GM12878 (cell line): ENCODE measurements at regions not wholly inside any gene's neighbourhood (a gene's known extent, or its start where the extent isn't known, plus 50 kb on each side); places are given as distances from the start of the nearest gene placed in this dataset.
A peak's percentile ranks its signal among the peaks of the same experiment; 100 is the strongest.

Experiments
- ATAC-seq: fragments of 200-7000 bp; cut with Tn5 transposase; 3 replicates; pipeline ENCODE4 v1.9.1; 2020; ENCODE audit warnings: mild to moderate bottlenecking, moderate library complexity
- BruUV-seq: library from RNA; stranded (reverse); fragments of 400-500 nt; replicated peaks from 2 replicates; lab custom pipeline; 2021; lab: Mats Ljungman, UMichigan
- CTCF ChIA-PET: fragments of 300-600 bp; sonication (Branson Sonifier 250); formaldehyde crosslinking; extraction: SDS; loops from one replicate; lab custom pipeline; 2021; ENCODE audit warnings: inconsistent platforms; lab: Yijun Ruan, JAX
- POLR2A ChIA-PET: fragments of 350-600 bp; formaldehyde crosslinking; extraction: SDS; loops from one replicate; lab custom pipeline; 2021; ENCODE audit warnings: inconsistent platforms; lab: Charles Lee
- RAD21 ChIA-PET: fragments of 300-600 bp; sonication (Branson Sonifier 250); formaldehyde crosslinking; loops from one replicate; lab custom pipeline; 2023; ENCODE audit warnings: antibody characterized with exemption; ENCODE audit not compliant: unreplicated experiment; lab: Charles Lee
- SMC1A ChIA-PET: fragments of 300-600 bp; sonication (Branson Sonifier 250); formaldehyde crosslinking; loops from one replicate; lab custom pipeline; 2023; ENCODE audit not compliant: unreplicated experiment, uncharacterized antibody; lab: Charles Lee
- DNase-seq: peaks from one replicate; pipeline ENCODE4 v3.0.0-alpha.2; 2011; ENCODE audit warnings: low read depth, low spot score
- FAIRE-seq: peaks from 3 replicates; lab custom pipeline; 2011; peaks lifted over from hg19 to GRCh38; lab: Jason Lieb, UNC
- H2AFZ ChIP-seq: 2 replicates; pipeline ENCODE4 v1.6.0; 2011; ENCODE audit warnings: low read depth, low read length, control low read depth; ENCODE audit not compliant: control insufficient read depth
- H3K27ac ChIP-seq: 2 replicates; pipeline ENCODE4 v1.5.1; 2011; ENCODE audit warnings: control low read depth; ENCODE audit not compliant: control insufficient read depth, insufficient read depth
- H3K27me3 ChIP-seq, 2 experiments: replicated peaks in 1 of 2; 2 replicates each; pipeline versions ENCODE4 v1.6.0 to v1.6.1; 2011; ENCODE audit warnings: low read length in 1 of 2; ENCODE audit not compliant: control insufficient read depth in 2 of 2, insufficient read depth in 2 of 2
- H3K36me3 ChIP-seq, 2 experiments: 2 replicates each; pipeline ENCODE4 v1.5.1; 2011; ENCODE audit warnings: low read length in 1 of 2; ENCODE audit not compliant: control insufficient read depth in 2 of 2, insufficient read depth in 2 of 2
- H3K4me1 ChIP-seq: 2 replicates; pipeline ENCODE4 v1.6.1; 2011; ENCODE audit warnings: mild to moderate bottlenecking, low read length, moderate library complexity, mixed read lengths; ENCODE audit not compliant: control insufficient read depth, insufficient read depth
- H3K4me2 ChIP-seq: 2 replicates; pipeline ENCODE4 v1.6.0; 2011; ENCODE audit warnings: control low read depth; ENCODE audit not compliant: control insufficient read depth, insufficient read depth
- H3K4me3 ChIP-seq: fragments of 200-600 bp; sonication (generic); 2 replicates; pipeline ENCODE4 v1.5.1; 2016
- H3K79me2 ChIP-seq: 2 replicates; pipeline ENCODE4 v1.6.0; 2011; ENCODE audit warnings: low read length; ENCODE audit not compliant: control insufficient read depth, insufficient read depth
- H3K9ac ChIP-seq: 2 replicates; pipeline ENCODE4 v1.8.0; 2011; ENCODE audit warnings: low read length, control low read depth, mixed read lengths; ENCODE audit not compliant: control insufficient read depth, insufficient read depth
- H3K9me3 ChIP-seq: replicated peaks from 3 replicates; pipeline ENCODE4 v1.5.1; 2011; ENCODE audit warnings: mild to moderate bottlenecking, low read length; ENCODE audit not compliant: control insufficient read depth, insufficient read depth
- H4K20me1 ChIP-seq: 2 replicates; pipeline ENCODE4 v1.6.0; 2011; ENCODE audit not compliant: control insufficient read depth, insufficient read depth
- CTCF ChIP-seq, 3 experiments: IDR thresholded peaks in 2 of 3; conservative IDR thresholded peaks in 1 of 3; 2 replicates each; pipeline ENCODE4 v1.5.1; 2011; ENCODE audit warnings: low read depth in 3 of 3, low read length in 3 of 3, mild to moderate bottlenecking in 3 of 3, control low read depth in 2 of 3, moderate library complexity in 2 of 3, inconsistent platforms in 1 of 3, mixed read lengths in 1 of 3; ENCODE audit not compliant: control insufficient read depth in 2 of 3, insufficient read depth in 1 of 3; ENCODE audit errors: extremely low read depth in 1 of 3
- GABPA ChIP-seq: IDR thresholded peaks from 2 replicates; pipeline ENCODE4 v1.6.1; 2014; ENCODE audit warnings: antibody characterized with exemption, low read depth, mild to moderate bottlenecking, inconsistent platforms
- SUPT20H ChIP-seq: IDR thresholded peaks from 2 replicates; pipeline ENCODE4 v1.6.1; 2011; ENCODE audit warnings: low read depth, mild to moderate bottlenecking, low read length, moderate library complexity, borderline replicate concordance; ENCODE audit not compliant: control insufficient read depth
- WGBS: methylation state at CpG from one replicate; pipeline ENCODE4 v1.1.6; 2016; ENCODE audit warnings: low lambda C conversion rate; ENCODE audit not compliant: insufficient replicate concordance, insufficient coverage; ENCODE audit errors: missing lambda C conversion rate; 5-methylcytosine and 5-hydroxymethylcytosine counted together
- in situ Hi-C: fragments of 300-500 bp; cut with MboI; formaldehyde crosslinking; loops from 9 replicates; pipeline ENCODE4 v1.14.3; 2018; ENCODE audit warnings: mixed read lengths
- intact Hi-C: fragments of 100-400 bp; cut with micrococcal nuclease; formaldehyde crosslinking; loops from one replicate; pipeline ENCODE4 v1.14.2; 2022; ENCODE audit not compliant: unreplicated experiment

- TF ChIP-seq GABPA: no peak
Measured at GRCh38 chr9:34898846-34899245, 59.2 kb upstream of the PHF24 start (continued).

- ChIA-PET SMC1A (no interaction called here), POLR2A (no interaction called here), CTCF (interaction anchor here (0.6 to 5.9 kb wide), 4 partner anchors 86 to 155 kb away, joined by 3 to 63 read pairs (median 4); partner anchors contain the start of gene DNAJB5), RAD21 (interaction anchor here (0.9 to 1.3 kb wide), 2 partner anchors 89 to 155 kb away, joined by 3 to 4 read pairs; no protein-coding TSS in a partner anchor)
- Histone ChIP-seq H4K20me1 (no peaks in the 10 kb centered on the region), H3K4me3 (no peak overlapping the region), H3K36me3 (no peaks in the 10 kb centered on the region), H2AFZ (no peak overlapping the region), H3K9me3 (no peaks in the 10 kb centered on the region), H3K27ac (no peak overlapping the region), H3K79me2 (no peaks in the 10 kb centered on the region), H3K27me3 (peaks cover 0 to 10% of the 10 kb centered on the region in 2 experiments; a peak in 3 of 4 replicates), H3K4me1 (no peaks in the 10 kb centered on the region), H3K9ac (no peak overlapping the region), H3K4me2 (no peak overlapping the region)
- intact Hi-C loops: loop anchor here (5.0 kb wide), 2 partner anchors 361 to 581 kb away; no protein-coding TSS in a partner anchor
- DNase-seq: no peak
- no peak for ATAC-seq
- in situ Hi-C loops: loop anchor here (5.0 kb wide), 1 partner anchor 86 kb away; no protein-coding TSS in a partner anchor
- FAIRE-seq: no peak
- WGBS: 0% methylated on average over 2 of the region's 2 CpGs
- no TSS peak for BruUV-seq
- TF ChIP-seq CTCF (IDR thresholded peaks at IDR 0.05 in 2 of 3, conservative IDR thresholded peaks at IDR 0.05 in 1 of 3; ENCODE audit: control insufficient read depth in 2 of 3, extremely low read depth in 1 of 3, insufficient read depth in 1 of 3, low read depth in 3 of 3, low read length in 3 of 3) (0 out of 6 replicates have a peak, but pooled peaks of 1 of the 3 experiments have one; percentile 10), SUPT20H (no peak)
- TF ChIP-seq, all 136 proteins: peak for 1
Measured at GRCh38 chr9:34896112-34896511, 62.0 kb upstream of the PHF24 start.
